ENCODE measurements at regions not wholly inside any gene's neighbourhood (a gene's known extent, or its start where the extent isn't known, plus 50 kb on each side); places are given as distances from the start of the nearest gene placed in this dataset.

- CTCF ChIA-PET = no interaction called here
- no peak overlapping the region for H3K9ac ChIP-seq (ENCODE audit: low read length)
- peaks cover 12% of the 10 kb centered on the region for H3K4me1 ChIP-seq (ENCODE audit: insufficient read depth, low read length)
- no peaks in the 10 kb centered on the region for H3K9me2 ChIP-seq (replicated peaks; ENCODE audit: low read length)
- no TSS peak for BruUV-seq (replicated peaks)
- TF ChIP-seq EZH2 (IDR thresholded peaks at IDR 0.05; ENCODE audit: low read length, unreplicated experiment) = no peak
- TF ChIP-seq EZH2phosphoT487 (IDR thresholded peaks at IDR 0.05; ENCODE audit: borderline replicate concordance, low read length) = no peak
- no peak for TF ChIP-seq CTCF (conservative IDR thresholded peaks at IDR 0.05; ENCODE audit: low read depth, low read length)
- no peaks in the 10 kb centered on the region for H3K36me3 ChIP-seq (ENCODE audit: low read depth, low read length)
- DNase-seq (no peak), ATAC-seq (no peak)
- no peaks in the 10 kb centered on the region for H4K20me1 ChIP-seq (ENCODE audit: low read length)
- no peak overlapping the region for H3K27ac ChIP-seq (ENCODE audit: low read length)
- no peaks in the 10 kb centered on the region for H3K27me3 ChIP-seq (ENCODE audit: low read length)
- no peak overlapping the region for H2AFZ ChIP-seq (ENCODE audit: low read length)
- H3K4me2 ChIP-seq (ENCODE audit: low read length) = no peak overlapping the region
- H3K79me2 ChIP-seq (ENCODE audit: low read length) = no peaks in the 10 kb centered on the region
- no peaks in the 10 kb centered on the region for H3F3A ChIP-seq (ENCODE audit: low read length, unreplicated experiment)
- no peaks in the 10 kb centered on the region for H3K9me3 ChIP-seq (ENCODE audit: low read length)
- POLR2A ChIA-PET (ENCODE audit: unreplicated experiment) = no interaction called here
- intact Hi-C loops (cut with micrococcal nuclease) = loop anchor here (10.0 kb wide), 1 partner anchor 427 kb away; the partner anchor contains the start of gene TGFB2
- no peak overlapping the region for H3K4me3 ChIP-seq (ENCODE audit: low read length)
These were observed 401.7 kb upstream of the LYPLAL1 start for GRCh38 chr1:218771931-218772330.

- Histone ChIP-seq H3K9me2 (replicated peaks; ENCODE audit: low read length) (no peaks in the 10 kb centered on the region), H3K79me2 (ENCODE audit: low read length) (no peaks in the 10 kb centered on the region), H3K36me3 (ENCODE audit: low read depth, low read length) (no peaks in the 10 kb centered on the region), H3K4me1 (ENCODE audit: insufficient read depth, low read length) (peaks cover 12% of the 10 kb centered on the region), H3F3A (ENCODE audit: low read length, unreplicated experiment) (no peaks in the 10 kb centered on the region), H3K4me2 (ENCODE audit: low read length) (no peak overlapping the region), H4K20me1 (ENCODE audit: low read length) (no peaks in the 10 kb centered on the region), H3K4me3 (ENCODE audit: low read length) (no peak overlapping the region), H2AFZ (ENCODE audit: low read length) (peak overlapping the region; percentile 11), H3K9ac (ENCODE audit: low read length) (no peak overlapping the region), H3K27me3 (ENCODE audit: low read length) (no peaks in the 10 kb centered on the region), H3K9me3 (ENCODE audit: low read length) (no peaks in the 10 kb centered on the region), H3K27ac (ENCODE audit: low read length) (no peak overlapping the region)
- BruUV-seq (replicated peaks) = no TSS peak
- ATAC-seq (peak; percentile 53), DNase-seq (peak; percentile 68)
- ChIA-PET POLR2A (ENCODE audit: unreplicated experiment) (no interaction called here), CTCF (no interaction called here)
- intact Hi-C loops (cut with micrococcal nuclease) = loop anchor here (10.0 kb wide), 1 partner anchor 428 kb away; the partner anchor contains the start of gene TGFB2
- TF ChIP-seq EZH2phosphoT487 (IDR thresholded peaks at IDR 0.05; ENCODE audit: borderline replicate concordance, low read length) (no peak), CTCF (conservative IDR thresholded peaks at IDR 0.05; ENCODE audit: low read depth, low read length) (no peak), EZH2 (IDR thresholded peaks at IDR 0.05; ENCODE audit: low read length, unreplicated experiment) (no peak)
These were observed 401.1 kb upstream of the LYPLAL1 start for GRCh38 chr1:218772575-218772974.

- H3K4me3 ChIP-seq (ENCODE audit: low read length) = no peak overlapping the region
- intact Hi-C loops (cut with micrococcal nuclease) = loop anchor here (5.0 to 10.0 kb wide), 2 partner anchors 292 to 431 kb away; partner anchors contain the start of gene TGFB2
- no peak for TF ChIP-seq EZH2 (IDR thresholded peaks at IDR 0.05; ENCODE audit: low read length, unreplicated experiment)
- TF ChIP-seq EZH2phosphoT487 (IDR thresholded peaks at IDR 0.05; ENCODE audit: borderline replicate concordance, low read length) = no peak
- TF ChIP-seq CTCF (conservative IDR thresholded peaks at IDR 0.05; ENCODE audit: low read depth, low read length) = no peak
- no peak overlapping the region for H3K9ac ChIP-seq (ENCODE audit: low read length)
- peaks cover 6% of the 10 kb centered on the region for H3F3A ChIP-seq (ENCODE audit: low read length, unreplicated experiment)
- DNase-seq (no peak), ATAC-seq (no peak)
- no peaks in the 10 kb centered on the region for H3K9me3 ChIP-seq (ENCODE audit: low read length)
- H3K79me2 ChIP-seq (ENCODE audit: low read length) = no peaks in the 10 kb centered on the region
- H3K9me2 ChIP-seq (replicated peaks; ENCODE audit: low read length) = no peaks in the 10 kb centered on the region
- no peak overlapping the region for H3K4me2 ChIP-seq (ENCODE audit: low read length)
- H3K4me1 ChIP-seq (ENCODE audit: insufficient read depth, low read length) = peaks cover 39% of the 10 kb centered on the region
- ChIA-PET POLR2A (ENCODE audit: unreplicated experiment) (no interaction called here), CTCF (no interaction called here)
- H3K27me3 ChIP-seq (ENCODE audit: low read length) = no peaks in the 10 kb centered on the region
- H3K36me3 ChIP-seq (ENCODE audit: low read depth, low read length) = no peaks in the 10 kb centered on the region
- no peaks in the 10 kb centered on the region for H4K20me1 ChIP-seq (ENCODE audit: low read length)
- no TSS peak for BruUV-seq (replicated peaks)
- H3K27ac ChIP-seq (ENCODE audit: low read length) = no peak overlapping the region
- H2AFZ ChIP-seq (ENCODE audit: low read length) = no peak overlapping the region
These were observed 398.1 kb upstream of the LYPLAL1 start for GRCh38 chr1:218775501-218776021.
